ENCODE measurements at regions not wholly inside any gene's neighbourhood (a gene's known extent, or its start where the extent isn't known, plus 50 kb on each side); places are given as distances from the start of the nearest gene placed in this dataset.

DNA sequence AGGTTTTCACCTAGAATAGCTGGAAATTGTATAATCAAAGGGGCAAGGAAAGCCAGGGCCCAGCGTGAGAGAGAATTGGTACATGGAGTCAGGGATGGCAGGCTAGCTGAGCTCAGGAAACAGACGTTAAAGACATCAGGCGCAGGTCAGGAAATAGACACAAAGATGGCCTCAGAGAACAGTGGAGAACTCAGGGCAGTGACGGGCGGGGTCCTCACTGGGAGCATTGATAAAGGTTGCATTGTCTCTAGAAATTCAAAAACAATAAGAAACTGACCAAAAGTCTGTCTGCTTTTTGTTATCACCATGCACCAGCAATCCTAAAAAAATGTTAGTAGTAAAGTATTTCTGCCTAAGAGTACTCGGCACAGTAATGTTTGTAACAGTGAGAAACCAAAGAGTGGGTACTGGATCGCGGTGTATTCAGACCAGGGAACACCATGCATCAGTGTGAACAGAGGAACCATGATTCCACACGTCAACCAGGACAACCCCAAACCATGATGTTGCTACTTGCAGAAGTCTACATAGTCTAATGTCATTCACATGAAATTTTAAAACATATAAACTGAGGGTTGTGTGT is 81.9 kb upstream of the AUTS2 start:
- Histone ChIP-seq H3K27ac (ENCODE audit: low read depth, low read length) (no peak overlapping the region), H3K27me3 (ENCODE audit: insufficient read depth, low read length, poor library complexity, severe bottlenecking) (no peaks in the 10 kb centered on the region), H3K9me3 (ENCODE audit: low read length) (no peaks in the 10 kb centered on the region), H3K4me3 (ENCODE audit: low read length) (no peak overlapping the region), H3K4me1 (ENCODE audit: insufficient read depth, low read length) (no peaks in the 10 kb centered on the region), H3K36me3 (ENCODE audit: insufficient read depth, low read length) (no peaks in the 10 kb centered on the region)
- H3K36me3 Mint-ChIP-seq, result no peaks in the 10 kb centered on the region
- POLR2A ChIA-PET, result no interaction called here
- no peak overlapping the region for H3K27ac Mint-ChIP-seq
- no peaks in the 10 kb centered on the region for H3K4me1 Mint-ChIP-seq
- no peak overlapping the region for H3K4me3 Mint-ChIP-seq
- CTCF ChIA-PET, result no interaction called here
- no peaks in the 10 kb centered on the region for H3K9me3 Mint-ChIP-seq
- H3K27me3 Mint-ChIP-seq, result peaks cover 0 to 7% of the 10 kb centered on the region in 2 donors
- no peak for DNase-seq

DNA sequence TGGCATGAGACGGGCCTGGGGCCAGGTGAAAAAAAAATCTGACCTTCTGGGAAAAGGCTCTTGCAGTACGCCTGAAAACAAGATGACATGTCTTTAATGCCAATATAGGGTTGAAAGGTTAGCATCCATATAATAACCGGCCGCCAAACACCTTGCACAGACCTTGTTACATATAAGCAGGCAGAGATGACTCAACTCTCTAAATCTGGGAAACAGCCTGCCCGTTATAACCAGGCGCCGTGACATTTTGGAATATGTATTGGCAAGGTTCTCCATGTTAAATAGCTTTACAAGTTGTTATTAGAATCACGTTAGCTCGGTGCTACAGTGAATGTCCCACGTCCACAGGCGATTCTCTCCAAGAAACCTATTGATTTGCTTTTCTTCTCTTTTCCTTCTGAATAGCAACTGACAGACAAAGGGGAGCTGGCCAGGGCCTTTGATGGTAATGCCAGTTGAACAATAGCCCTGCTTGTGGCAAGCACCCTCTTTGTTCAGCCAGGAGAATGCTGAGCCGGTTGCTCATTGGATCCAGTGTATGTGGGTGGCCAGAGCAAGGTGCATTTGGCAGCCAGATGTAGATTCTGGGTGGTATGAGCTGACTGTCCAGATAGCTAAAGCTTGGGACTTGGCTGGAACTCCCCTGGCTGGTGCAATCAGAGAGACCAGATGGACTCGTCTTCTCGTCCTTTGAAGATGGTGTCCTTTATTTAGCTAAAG is 80.1 kb upstream of the AUTS2 start:
- Histone ChIP-seq H3K9me3 (ENCODE audit: low read length) (no peaks in the 10 kb centered on the region), H3K27ac (ENCODE audit: low read depth, low read length) (no peak overlapping the region), H3K27me3 (ENCODE audit: insufficient read depth, low read length, poor library complexity, severe bottlenecking) (no peaks in the 10 kb centered on the region), H3K36me3 (ENCODE audit: insufficient read depth, low read length) (no peaks in the 10 kb centered on the region), H3K4me1 (ENCODE audit: insufficient read depth, low read length) (no peaks in the 10 kb centered on the region), H3K4me3 (ENCODE audit: low read length) (no peak overlapping the region)
- Mint-ChIP-seq H3K9me3 (no peaks in the 10 kb centered on the region), H3K4me1 (no peaks in the 10 kb centered on the region), H3K27ac (no peak overlapping the region), H3K36me3 (no peaks in the 10 kb centered on the region), H3K4me3 (no peak overlapping the region), H3K27me3 (peaks cover 0 to 6% of the 10 kb centered on the region in 2 donors)
- CTCF ChIA-PET, result no interaction called here
- POLR2A ChIA-PET, result no interaction called here
- no peak for DNase-seq

DNA sequence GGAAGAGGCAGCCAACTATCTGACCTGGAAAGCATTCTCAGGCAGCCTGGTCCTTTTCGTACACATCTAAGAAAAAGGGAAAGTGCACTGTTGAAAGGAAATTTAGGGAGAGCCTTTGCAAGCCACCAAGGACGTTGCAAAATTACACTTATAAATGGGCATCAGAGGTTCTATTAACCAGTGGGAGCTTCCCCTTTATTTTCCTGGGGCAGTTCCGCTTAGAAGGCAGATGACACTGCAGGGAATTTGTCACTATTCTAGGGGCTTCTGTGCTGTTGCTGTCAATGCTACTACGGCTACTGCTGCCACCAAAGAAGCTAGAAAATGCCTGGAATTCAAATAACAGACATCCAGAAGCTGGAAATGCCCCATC is 79.6 kb upstream of the AUTS2 start:
- Histone ChIP-seq H3K9me3 (ENCODE audit: low read length) (no peaks in the 10 kb centered on the region), H3K4me1 (ENCODE audit: insufficient read depth, low read length) (no peaks in the 10 kb centered on the region), H3K4me3 (ENCODE audit: low read length) (no peak overlapping the region), H3K27me3 (ENCODE audit: insufficient read depth, low read length, poor library complexity, severe bottlenecking) (no peaks in the 10 kb centered on the region), H3K36me3 (ENCODE audit: insufficient read depth, low read length) (no peaks in the 10 kb centered on the region), H3K27ac (ENCODE audit: low read depth, low read length) (no peak overlapping the region)
- Mint-ChIP-seq H3K9me3 (no peaks in the 10 kb centered on the region), H3K4me3 (no peak overlapping the region), H3K4me1 (no peaks in the 10 kb centered on the region), H3K27me3 (peaks cover 0 to 4% of the 10 kb centered on the region in 2 donors), H3K27ac (no peak overlapping the region), H3K36me3 (no peaks in the 10 kb centered on the region)
- POLR2A ChIA-PET, result no interaction called here
- no peak for DNase-seq
- CTCF ChIA-PET, result no interaction called here

DNA sequence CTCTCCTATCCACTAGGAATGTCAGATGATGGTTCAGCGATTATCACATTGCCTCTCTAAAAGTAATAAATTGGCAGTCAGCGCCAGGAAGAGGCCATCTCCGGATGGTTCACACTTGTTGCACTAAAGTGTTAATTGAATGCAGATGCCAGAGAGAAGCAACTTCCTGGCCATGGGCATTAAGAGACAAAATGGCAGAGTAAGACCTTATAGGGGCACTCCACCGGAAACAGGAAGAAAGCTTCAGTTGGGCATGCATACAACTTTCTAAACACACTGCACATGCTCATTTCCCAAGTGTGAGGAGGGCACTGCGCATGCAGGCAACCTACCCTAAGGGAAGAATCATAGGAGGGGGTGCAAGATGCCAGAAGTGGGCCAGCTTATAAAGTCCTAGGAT is 71.7 kb upstream of the AUTS2 start:
- Histone ChIP-seq H3K36me3 (ENCODE audit: insufficient read depth, low read length) (no peaks in the 10 kb centered on the region), H3K9me3 (ENCODE audit: low read length) (no peaks in the 10 kb centered on the region), H3K27ac (ENCODE audit: low read depth, low read length) (no peak overlapping the region), H3K4me1 (ENCODE audit: insufficient read depth, low read length) (no peaks in the 10 kb centered on the region), H3K4me3 (ENCODE audit: low read length) (no peak overlapping the region), H3K27me3 (ENCODE audit: insufficient read depth, low read length, poor library complexity, severe bottlenecking) (no peaks in the 10 kb centered on the region)
- ChIA-PET POLR2A (no interaction called here), CTCF (no interaction called here)
- H3K4me1 Mint-ChIP-seq, result no peaks in the 10 kb centered on the region
- no peak overlapping the region for H3K4me3 Mint-ChIP-seq
- H3K36me3 Mint-ChIP-seq, result peaks cover 0 to 6% (median 0%) of the 10 kb centered on the region in 3 donors
- H3K9me3 Mint-ChIP-seq, result peaks cover 0 to 9% (median 7%) of the 10 kb centered on the region in 5 donors
- DNase-seq, result no peak
- H3K27me3 Mint-ChIP-seq, result peaks cover 0 to 3% of the 10 kb centered on the region in 2 donors
- no peak overlapping the region for H3K27ac Mint-ChIP-seq

DNA sequence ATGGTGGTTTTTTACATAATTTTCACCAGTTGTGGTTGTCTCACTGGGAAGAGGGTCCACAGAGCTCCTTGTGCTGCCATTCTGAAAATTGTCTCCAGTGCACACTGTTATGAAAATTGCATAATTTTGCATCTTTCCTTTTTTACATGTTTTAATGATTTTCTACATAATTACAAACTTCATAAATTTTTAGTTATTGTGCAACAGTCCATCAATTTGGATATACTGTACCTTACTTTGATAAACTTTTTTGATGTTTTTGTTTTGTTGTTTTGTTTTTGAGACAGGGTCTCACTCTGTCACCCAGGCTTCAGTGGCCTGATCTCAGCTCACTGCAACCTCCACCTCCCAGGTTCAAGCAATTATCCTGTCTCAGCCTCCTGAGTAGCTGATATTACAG is 70.6 kb upstream of the AUTS2 start:
- no peak overlapping the region for H3K4me3 ChIP-seq (ENCODE audit: low read length)
- H3K36me3 ChIP-seq (ENCODE audit: insufficient read depth, low read length), result no peaks in the 10 kb centered on the region
- H3K27ac Mint-ChIP-seq, result no peak overlapping the region
- H3K27ac ChIP-seq (ENCODE audit: low read depth, low read length), result no peak overlapping the region
- H3K4me1 ChIP-seq (ENCODE audit: insufficient read depth, low read length), result no peaks in the 10 kb centered on the region
- no peaks in the 10 kb centered on the region for H3K9me3 ChIP-seq (ENCODE audit: low read length)
- peaks cover 0 to 9% (median 7%) of the 10 kb centered on the region in 5 donors for H3K9me3 Mint-ChIP-seq
- no peak overlapping the region for H3K4me3 Mint-ChIP-seq
- H3K36me3 Mint-ChIP-seq, result peaks cover 0 to 6% (median 0%) of the 10 kb centered on the region in 3 donors
- no peaks in the 10 kb centered on the region for H3K27me3 ChIP-seq (ENCODE audit: insufficient read depth, low read length, poor library complexity, severe bottlenecking)
- ChIA-PET POLR2A (no interaction called here), CTCF (no interaction called here)
- peaks cover 0 to 3% of the 10 kb centered on the region in 2 donors for H3K27me3 Mint-ChIP-seq
- H3K4me1 Mint-ChIP-seq, result no peaks in the 10 kb centered on the region
- no peak for DNase-seq

DNA sequence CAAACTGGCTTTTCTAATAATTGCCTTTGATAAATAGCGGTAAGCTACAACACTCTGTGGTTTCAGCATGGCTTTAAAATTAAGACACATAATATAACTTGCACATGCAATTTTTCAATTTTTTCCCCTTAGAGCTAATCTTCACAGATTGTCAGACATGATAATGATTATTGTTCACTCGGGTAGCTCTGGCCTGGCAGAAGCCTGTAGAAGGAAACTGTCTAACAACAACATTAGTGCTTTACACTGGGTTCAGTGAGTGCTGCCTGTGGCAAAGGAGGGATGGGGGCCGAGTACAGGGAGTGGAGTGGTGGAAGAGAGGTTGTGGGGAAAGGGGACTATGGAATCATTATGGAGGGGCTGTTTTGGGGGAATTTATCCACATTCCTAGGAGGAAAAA is 67.2 kb upstream of the AUTS2 start:
- no peaks in the 10 kb centered on the region for H3K27me3 ChIP-seq (ENCODE audit: insufficient read depth, low read length, poor library complexity, severe bottlenecking)
- no peaks in the 10 kb centered on the region for H3K9me3 ChIP-seq (ENCODE audit: low read length)
- H3K4me3 ChIP-seq (ENCODE audit: low read length), result no peak overlapping the region
- POLR2A ChIA-PET, result no interaction called here
- no peak overlapping the region for H3K27ac Mint-ChIP-seq
- H3K36me3 ChIP-seq (ENCODE audit: insufficient read depth, low read length), result no peaks in the 10 kb centered on the region
- no peaks in the 10 kb centered on the region for H3K4me1 ChIP-seq (ENCODE audit: insufficient read depth, low read length)
- peaks cover 2 to 3% of the 10 kb centered on the region in 2 donors for H3K27me3 Mint-ChIP-seq
- no peak overlapping the region for H3K4me3 Mint-ChIP-seq
- no peak overlapping the region for H3K27ac ChIP-seq (ENCODE audit: low read depth, low read length)
- DNase-seq, result no peak
- CTCF ChIA-PET, result no interaction called here
- H3K36me3 Mint-ChIP-seq, result no peaks in the 10 kb centered on the region
- H3K9me3 Mint-ChIP-seq, result peaks cover 0 to 5% (median 0%) of the 10 kb centered on the region in 5 donors
- H3K4me1 Mint-ChIP-seq, result no peaks in the 10 kb centered on the region

DNA sequence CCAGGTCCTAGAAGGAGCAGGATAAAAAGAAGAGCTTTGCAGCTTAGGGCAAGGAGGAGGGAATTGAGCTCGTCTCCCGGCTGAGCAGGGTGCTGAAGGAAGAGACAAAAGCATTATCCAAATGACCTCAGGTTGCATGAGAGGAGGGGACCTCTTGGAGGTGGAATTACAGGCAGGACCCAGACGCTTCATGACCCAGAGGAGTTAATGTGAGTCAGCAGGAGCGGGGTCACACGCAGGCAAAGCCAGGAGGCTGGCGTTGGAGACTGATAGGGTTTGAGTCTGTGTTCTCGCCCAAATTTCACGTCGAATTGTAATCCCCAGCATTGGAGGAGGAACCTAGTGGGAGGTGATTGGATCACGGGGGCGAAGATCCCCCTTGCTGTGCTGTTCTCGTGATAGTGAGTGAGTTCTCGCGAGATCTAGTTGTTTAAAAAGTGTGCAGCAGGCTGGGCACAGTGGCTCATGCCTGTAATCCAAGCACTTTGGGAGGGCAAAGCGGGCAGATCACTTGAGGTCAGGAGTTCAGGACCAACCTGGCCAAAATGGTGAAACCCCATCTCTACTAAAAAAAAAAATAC is 63.7 kb upstream of the AUTS2 start:
- H3K4me3 Mint-ChIP-seq, result no peak overlapping the region
- no peaks in the 10 kb centered on the region for H3K36me3 ChIP-seq (ENCODE audit: insufficient read depth, low read length)
- no peak overlapping the region for H3K27ac Mint-ChIP-seq
- ChIA-PET CTCF (no interaction called here), POLR2A (no interaction called here)
- no peaks in the 10 kb centered on the region for H3K27me3 ChIP-seq (ENCODE audit: insufficient read depth, low read length, poor library complexity, severe bottlenecking)
- peaks cover 0 to 3% of the 10 kb centered on the region in 2 donors for H3K27me3 Mint-ChIP-seq
- no peaks in the 10 kb centered on the region for H3K36me3 Mint-ChIP-seq
- H3K9me3 ChIP-seq (ENCODE audit: low read length), result no peaks in the 10 kb centered on the region
- no peaks in the 10 kb centered on the region for H3K4me1 ChIP-seq (ENCODE audit: insufficient read depth, low read length)
- H3K4me3 ChIP-seq (ENCODE audit: low read length), result no peak overlapping the region
- peaks cover 0 to 4% (median 0%) of the 10 kb centered on the region in 5 donors for H3K9me3 Mint-ChIP-seq
- H3K27ac ChIP-seq (ENCODE audit: low read depth, low read length), result no peak overlapping the region
- DNase-seq, result no peak
- no peaks in the 10 kb centered on the region for H3K4me1 Mint-ChIP-seq

DNA sequence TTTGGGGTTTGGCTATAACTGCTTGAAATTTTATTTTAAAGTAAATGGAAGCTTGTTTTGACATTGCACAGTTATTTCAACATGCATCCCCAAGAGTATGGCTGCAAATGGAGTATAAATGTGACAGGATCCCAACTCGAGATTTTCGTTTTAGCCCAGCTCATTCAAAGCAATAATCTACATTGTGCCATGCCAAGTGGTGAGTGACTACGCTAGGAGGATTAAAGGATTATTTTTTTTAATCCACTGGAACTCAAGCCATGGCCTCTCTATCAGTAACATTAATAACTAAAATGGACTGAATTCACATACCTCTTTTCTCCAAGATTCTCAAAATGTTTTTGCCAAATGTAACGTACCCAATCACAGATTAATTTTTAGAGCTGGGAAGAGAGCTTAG is 60.6 kb upstream of the AUTS2 start:
- ChIA-PET CTCF (no interaction called here), POLR2A (no interaction called here)
- H3K27me3 Mint-ChIP-seq, result peaks cover 0 to 3% of the 10 kb centered on the region in 2 donors
- H3K36me3 Mint-ChIP-seq, result no peaks in the 10 kb centered on the region
- H3K27ac Mint-ChIP-seq, result no peak overlapping the region
- Histone ChIP-seq H3K27me3 (ENCODE audit: insufficient read depth, low read length, poor library complexity, severe bottlenecking) (no peaks in the 10 kb centered on the region), H3K4me1 (ENCODE audit: insufficient read depth, low read length) (no peaks in the 10 kb centered on the region), H3K27ac (ENCODE audit: low read depth, low read length) (no peak overlapping the region), H3K36me3 (ENCODE audit: insufficient read depth, low read length) (no peaks in the 10 kb centered on the region), H3K4me3 (ENCODE audit: low read length) (no peak overlapping the region), H3K9me3 (ENCODE audit: low read length) (no peaks in the 10 kb centered on the region)
- H3K4me1 Mint-ChIP-seq, result no peaks in the 10 kb centered on the region
- H3K9me3 Mint-ChIP-seq, result peaks cover 0 to 15% (median 4%) of the 10 kb centered on the region in 5 donors
- no peak for DNase-seq
- H3K4me3 Mint-ChIP-seq, result no peak overlapping the region
